Endothelial cell of umbilical vein (primary cell): ENCODE measurements at regions not wholly inside any gene's neighbourhood (a gene's known extent, or its start where the extent isn't known, plus 50 kb on each side); places are given as distances from the start of the nearest gene placed in this dataset.

ENCODE experiments used
- BruUV-seq: library from RNA; stranded (reverse); fragments of 400-500 nt; replicated peaks from 2 replicates; lab custom pipeline; 2021; lab: Mats Ljungman, UMichigan
- CTCF ChIA-PET: fragments of 300-600, 350-600 bp; sonication (Branson Sonifier 250); formaldehyde crosslinking; loops from one replicate; lab custom pipeline; 2021; ENCODE audit warnings: antibody characterized with exemption, inconsistent platforms; lab: Charles Lee
- POLR2A ChIA-PET: fragments of 300-600, 350-600 bp; sonication (Branson Sonifier 250); formaldehyde crosslinking; loops from one replicate; lab custom pipeline; 2021; ENCODE audit warnings: antibody characterized with exemption, inconsistent platforms; lab: Charles Lee
- DNase-seq: peaks from one replicate; pipeline ENCODE4 v3.0.0-alpha.2; 2011; ENCODE audit warnings: low read depth, low spot score
- FAIRE-seq: peaks from 2 replicates; lab custom pipeline; 2011; peaks lifted over from hg19 to GRCh38; lab: Jason Lieb, UNC
- H2AFZ ChIP-seq: 2 replicates; pipeline ENCODE4 v1.6.0; 2012; ENCODE audit warnings: low read depth, low read length, control low read depth, inconsistent platforms
- H3K27ac ChIP-seq: 2 replicates; pipeline ENCODE4 v1.5.1; 2011; ENCODE audit warnings: low read depth, mild to moderate bottlenecking, control low read depth, low read length, moderate library complexity; ENCODE audit not compliant: insufficient read depth
- H3K27me3 ChIP-seq, 2 experiments: 2 replicates each; pipeline versions ENCODE4 v1.6.0 to v1.6.1; 2011; ENCODE audit warnings: low read length in 2 of 2, mixed read lengths in 1 of 2; ENCODE audit not compliant: control insufficient read depth in 2 of 2, insufficient read depth in 2 of 2
- H3K36me3 ChIP-seq, 2 experiments: 2 replicates in 1 of 2; 3 replicates in 1 of 2; pipeline ENCODE4 v1.5.1; 2011; ENCODE audit warnings: low read length in 2 of 2, mild to moderate bottlenecking in 1 of 2, moderate library complexity in 1 of 2; ENCODE audit not compliant: control insufficient read depth in 2 of 2, insufficient read depth in 2 of 2; ENCODE audit errors: extremely low read depth in 1 of 2
- H3K4me1 ChIP-seq: 3 replicates; pipeline ENCODE4 v1.5.1; 2011; ENCODE audit warnings: mild to moderate bottlenecking, low read length; ENCODE audit not compliant: control insufficient read depth, insufficient read depth; ENCODE audit errors: extremely low read depth
- H3K4me2 ChIP-seq: 2 replicates; pipeline ENCODE4 v1.6.1; 2011; ENCODE audit warnings: low read length, control low read depth, mixed read lengths; ENCODE audit not compliant: insufficient read depth
- H3K4me3 ChIP-seq, 3 experiments: fragments of 200-600 bp in 1 of 3; sonication (generic), shearing (Covaris generic) in 1 of 3; replicated peaks in 1 of 3; 2 replicates each; pipeline ENCODE4 v1.5.1; 2011 to 2016; ENCODE audit warnings: control low read depth in 3 of 3, low read length in 3 of 3, mild to moderate bottlenecking in 2 of 3, inconsistent platforms in 1 of 3, low read depth in 1 of 3, moderate library complexity in 1 of 3; ENCODE audit not compliant: insufficient read depth in 1 of 3
- H3K79me2 ChIP-seq: 2 replicates; pipeline ENCODE4 v1.6.0; 2012; ENCODE audit warnings: low read length, inconsistent platforms; ENCODE audit not compliant: control insufficient read depth, insufficient read depth
- H3K9ac ChIP-seq: replicated peaks from 2 replicates; pipeline ENCODE3; 2011; ENCODE audit warnings: low read length, control low read depth; ENCODE audit not compliant: insufficient read depth; ENCODE audit errors: extremely low read depth
- H3K9me1 ChIP-seq: replicated peaks from 3 replicates; pipeline ENCODE4 v1.6.0; 2011; ENCODE audit warnings: mild to moderate bottlenecking, low read length; ENCODE audit not compliant: control insufficient read depth, insufficient read depth; ENCODE audit errors: extremely low read depth
- H3K9me3 ChIP-seq: replicated peaks from 2 replicates; pipeline ENCODE4 v1.5.1; 2012; ENCODE audit warnings: low read length, inconsistent platforms; ENCODE audit not compliant: control insufficient read depth, insufficient read depth
- H4K20me1 ChIP-seq: replicated peaks from 2 replicates; pipeline ENCODE3; 2011; ENCODE audit warnings: mild to moderate bottlenecking, low read length; ENCODE audit not compliant: control insufficient read depth, insufficient read depth; ENCODE audit errors: extremely low read depth
- EZH2 ChIP-seq: IDR thresholded peaks from 2 replicates; pipeline ENCODE4 v1.6.1; 2012; ENCODE audit warnings: borderline replicate concordance, low read depth, mild to moderate bottlenecking, moderate library complexity, low read length, inconsistent platforms; ENCODE audit not compliant: severe bottlenecking
- FOS ChIP-seq: IDR thresholded peaks from 2 replicates; pipeline ENCODE4 v1.6.1; 2011; ENCODE audit warnings: mild to moderate bottlenecking, low read length, moderate library complexity, borderline replicate concordance; ENCODE audit not compliant: insufficient read depth
- GATA2 ChIP-seq: IDR thresholded peaks from 2 replicates; pipeline ENCODE4 v1.7.0; 2011; ENCODE audit warnings: low read depth, mild to moderate bottlenecking, moderate library complexity, mixed read lengths, low read length; ENCODE audit not compliant: insufficient read length, insufficient read depth
- MAX ChIP-seq: IDR thresholded peaks from 2 replicates; pipeline ENCODE4 v1.6.1; 2011; ENCODE audit not compliant: insufficient read depth, insufficient read length
- MYC ChIP-seq: IDR thresholded peaks from one replicate; pipeline ENCODE4 v1.6.1; 2011; ENCODE audit warnings: mild to moderate bottlenecking, low read depth, low read length
- POLR2A ChIP-seq: IDR thresholded peaks from 2 replicates; pipeline ENCODE4 v1.6.1; 2012; ENCODE audit warnings: low read depth, mild to moderate bottlenecking, control low read depth, low read length
- POLR2AphosphoS5 ChIP-seq: IDR thresholded peaks from 2 replicates; pipeline ENCODE4 v1.6.1; 2012; ENCODE audit warnings: low read depth, mild to moderate bottlenecking, control low read depth, low read length, moderate library complexity; ENCODE audit not compliant: insufficient read depth
- dilution Hi-C: fragments of 300-500 bp; cut with MboI; formaldehyde crosslinking; loops from one replicate; pipeline ENCODE4 v1.15.0; 2019; ENCODE audit warnings: low sequenced_read_pairs; ENCODE audit not compliant: extremely low pct_ligation_motif_present
- intact Hi-C: fragments of 100-400 bp; cut with micrococcal nuclease; formaldehyde crosslinking; loops from one replicate; pipeline ENCODE4 v1.10.0; 2022
- TF ChIP-seq, protein P1 (sequence below), 2 donors: IDR thresholded peaks; 1 replicate in 1 of 2; 2 replicates in 1 of 2; pipeline ENCODE4 v1.5.1; 2011; ENCODE audit warnings: low read length in 2 of 2, mild to moderate bottlenecking in 2 of 2, moderate library complexity in 2 of 2, control low read depth in 1 of 2, inconsistent platforms in 1 of 2, low read depth in 1 of 2; ENCODE audit not compliant: insufficient read depth in 1 of 2; ENCODE audit errors: extremely low read depth in 1 of 2

DNA sequence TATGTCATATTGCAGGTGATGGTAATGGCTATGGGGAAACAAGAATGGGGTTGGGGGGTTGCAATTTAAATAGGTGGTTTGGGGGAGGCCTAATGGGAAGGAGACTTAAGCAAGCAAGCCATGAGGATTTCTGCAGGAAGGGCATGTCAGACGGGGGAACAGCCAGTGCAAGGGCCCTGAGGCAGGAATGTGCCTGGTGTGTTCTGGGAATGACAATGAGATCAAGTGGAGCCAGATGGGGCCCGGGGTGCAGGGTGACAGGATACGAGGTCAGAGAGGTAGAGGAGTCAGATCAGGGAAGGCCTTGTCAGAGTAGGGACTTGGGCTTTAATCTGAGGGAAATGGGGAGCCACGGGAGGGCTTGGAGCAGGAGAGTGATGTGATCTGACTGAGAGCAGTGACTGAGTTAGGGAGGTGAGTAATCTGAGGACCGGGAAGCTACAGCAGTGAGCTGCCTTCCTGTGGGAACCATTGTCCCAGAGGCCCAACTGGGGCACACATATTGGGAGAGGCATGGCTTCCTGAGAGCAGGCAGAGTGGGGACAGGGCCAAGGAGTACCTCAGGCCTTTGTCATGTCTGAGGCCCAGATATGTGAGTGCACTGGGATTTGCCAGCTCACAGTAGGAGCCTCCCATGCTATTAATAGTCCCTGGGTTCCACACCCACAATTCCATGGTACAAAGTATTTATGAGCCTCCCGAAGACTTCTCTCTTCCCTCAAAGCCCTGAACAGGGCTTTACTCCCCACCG is 139.8 kb downstream of the BCOR start:
- Histone ChIP-seq H3K9me3 (no peaks in the 10 kb centered on the region), H2AFZ (no peak overlapping the region), H3K27ac (no peak overlapping the region), H3K27me3 (no peaks in the 10 kb centered on the region), H3K9ac (no peak overlapping the region), H3K9me1 (no peaks in the 10 kb centered on the region), H3K4me2 (no peak overlapping the region), H3K79me2 (no peaks in the 10 kb centered on the region), H3K36me3 (no peaks in the 10 kb centered on the region), H3K4me3 (no peak overlapping the region), H3K4me1 (peaks cover 10% of the 10 kb centered on the region), H4K20me1 (no peaks in the 10 kb centered on the region)
- CTCF ChIA-PET: interaction anchor here (0.8 kb wide), 1 partner anchor 9 kb away, joined by 3 read pairs; no protein-coding TSS in a partner anchor
- no peak for DNase-seq
- TF ChIP-seq MAX (no peak), MYC (no peak), EZH2 (no peak), GATA2 (no peak), POLR2AphosphoS5 (no peak), FOS (no peak), POLR2A (no peak)
- TF ChIP-seq, protein P1, sequence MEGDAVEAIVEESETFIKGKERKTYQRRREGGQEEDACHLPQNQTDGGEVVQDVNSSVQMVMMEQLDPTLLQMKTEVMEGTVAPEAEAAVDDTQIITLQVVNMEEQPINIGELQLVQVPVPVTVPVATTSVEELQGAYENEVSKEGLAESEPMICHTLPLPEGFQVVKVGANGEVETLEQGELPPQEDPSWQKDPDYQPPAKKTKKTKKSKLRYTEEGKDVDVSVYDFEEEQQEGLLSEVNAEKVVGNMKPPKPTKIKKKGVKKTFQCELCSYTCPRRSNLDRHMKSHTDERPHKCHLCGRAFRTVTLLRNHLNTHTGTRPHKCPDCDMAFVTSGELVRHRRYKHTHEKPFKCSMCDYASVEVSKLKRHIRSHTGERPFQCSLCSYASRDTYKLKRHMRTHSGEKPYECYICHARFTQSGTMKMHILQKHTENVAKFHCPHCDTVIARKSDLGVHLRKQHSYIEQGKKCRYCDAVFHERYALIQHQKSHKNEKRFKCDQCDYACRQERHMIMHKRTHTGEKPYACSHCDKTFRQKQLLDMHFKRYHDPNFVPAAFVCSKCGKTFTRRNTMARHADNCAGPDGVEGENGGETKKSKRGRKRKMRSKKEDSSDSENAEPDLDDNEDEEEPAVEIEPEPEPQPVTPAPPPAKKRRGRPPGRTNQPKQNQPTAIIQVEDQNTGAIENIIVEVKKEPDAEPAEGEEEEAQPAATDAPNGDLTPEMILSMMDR (IDR thresholded peaks at IDR 0.05; ENCODE audit: extremely low read depth in 1 of 2, insufficient read depth in 1 of 2, low read depth in 1 of 2, low read length in 2 of 2): no peak
- dilution Hi-C loops: no loop called here
- intact Hi-C loops: loop anchor here (5.0 kb wide), 1 partner anchor 54 kb away; no protein-coding TSS in a partner anchor
- peak; percentile 85 for FAIRE-seq
- POLR2A ChIA-PET: no interaction called here
- BruUV-seq: no TSS peak
